ENCODE measurements at regions not wholly inside any gene's neighbourhood (a gene's known extent, or its start where the extent isn't known, plus 50 kb on each side); places are given as distances from the start of the nearest gene placed in this dataset.

DNA sequence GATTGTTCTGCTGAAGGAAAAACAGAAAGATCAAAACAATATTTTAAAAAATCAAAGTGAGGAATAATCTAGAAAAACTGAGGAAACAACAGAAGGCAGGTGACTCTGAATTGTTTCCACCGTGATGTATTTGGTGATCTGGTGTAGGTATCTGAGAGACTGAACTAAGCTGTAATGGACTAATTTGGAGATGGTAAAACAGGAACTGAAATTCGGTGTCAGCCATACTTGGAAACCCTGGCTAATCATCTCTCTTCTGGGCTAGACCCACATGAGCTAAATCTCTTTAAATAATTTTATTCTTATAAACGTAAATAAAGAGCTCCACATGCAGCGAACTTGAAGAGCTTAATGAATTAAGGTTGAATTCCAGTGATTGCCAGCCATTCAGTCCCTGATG lies 1226.1 kb downstream of the NCAM2 start:
- H3K36me3 ChIP-seq (ENCODE audit: low read depth): no peaks in the 10 kb centered on the region
- no peaks in the 10 kb centered on the region for H3K4me1 ChIP-seq (ENCODE audit: low read depth)
- ATAC-seq: no peak
- no peak for DNase-seq
- TF ChIP-seq CTCF (IDR thresholded peaks at IDR 0.05): no peak
- intact Hi-C loops (cut with DNase I, micrococcal nuclease): no loop called here
- H3K4me3 ChIP-seq: no peak overlapping the region
- H3K9me3 ChIP-seq: no peaks in the 10 kb centered on the region

DNA sequence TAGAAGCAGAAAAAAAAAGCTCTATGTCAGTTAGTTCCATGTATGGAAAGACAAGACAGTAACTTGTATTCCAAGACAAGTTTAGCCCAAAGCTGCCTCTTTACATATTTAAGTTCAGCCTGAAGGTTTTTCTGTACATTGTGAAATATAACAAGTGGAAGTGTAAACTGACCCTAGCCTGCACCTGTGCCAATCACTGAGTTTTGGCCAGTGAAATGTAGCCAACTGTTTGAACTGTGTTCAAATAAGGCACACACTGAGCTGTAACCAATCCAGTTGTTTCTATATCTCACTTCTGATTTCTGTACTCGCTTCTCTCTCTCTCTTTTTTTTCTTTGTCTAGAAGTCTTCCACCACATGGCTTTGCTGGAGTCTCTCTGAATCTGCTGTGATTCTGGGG lies 1227.1 kb downstream of the NCAM2 start:
- ATAC-seq: no peak

GRCh38 chr21:22231013-22231412 lies 1232.8 kb downstream of the NCAM2 start:
- DNase-seq: no peak
- no peak for TF ChIP-seq CTCF (IDR thresholded peaks at IDR 0.05)
- no peak overlapping the region for H3K4me3 ChIP-seq
- H3K36me3 ChIP-seq (ENCODE audit: low read depth): no peaks in the 10 kb centered on the region
- H3K9me3 ChIP-seq: no peaks in the 10 kb centered on the region
- intact Hi-C loops (cut with DNase I, micrococcal nuclease): no loop called here
- no peak for ATAC-seq
- no peaks in the 10 kb centered on the region for H3K4me1 ChIP-seq (ENCODE audit: low read depth)

More for the DNA sequence above, 1227.1 kb downstream of the NCAM2 start:
- no peak for DNase-seq
- Histone ChIP-seq H3K4me1 (ENCODE audit: low read depth) (no peaks in the 10 kb centered on the region), H3K9me3 (no peaks in the 10 kb centered on the region), H3K36me3 (ENCODE audit: low read depth) (no peaks in the 10 kb centered on the region), H3K4me3 (no peak overlapping the region)
- intact Hi-C loops (cut with DNase I, micrococcal nuclease): no loop called here
- no peak for TF ChIP-seq CTCF (IDR thresholded peaks at IDR 0.05)

- no peaks in the 10 kb centered on the region for H3K9me3 ChIP-seq
- no peak for TF ChIP-seq CTCF (IDR thresholded peaks at IDR 0.05)
- H3K4me3 ChIP-seq: no peak overlapping the region
- DNase-seq (no peak), ATAC-seq (no peak)
- H3K4me1 ChIP-seq (ENCODE audit: low read depth): no peaks in the 10 kb centered on the region
- H3K36me3 ChIP-seq (ENCODE audit: low read depth): no peaks in the 10 kb centered on the region
- intact Hi-C loops (cut with DNase I, micrococcal nuclease): no loop called here
Measured at GRCh38 chr21:22235866-22236590, 1237.8 kb downstream of the NCAM2 start.

GRCh38 chr21:22244516-22244915 lies 1246.3 kb downstream of the NCAM2 start:
- Histone ChIP-seq H3K36me3 (ENCODE audit: low read depth) (no peaks in the 10 kb centered on the region), H3K4me1 (ENCODE audit: low read depth) (no peaks in the 10 kb centered on the region), H3K9me3 (no peaks in the 10 kb centered on the region), H3K4me3 (no peak overlapping the region)
- no peak for DNase-seq
- TF ChIP-seq CTCF (IDR thresholded peaks at IDR 0.05): no peak
- intact Hi-C loops (cut with DNase I, micrococcal nuclease): no loop called here
- ATAC-seq: no peak

GRCh38 chr21:22250355-22250754 lies 1252.1 kb downstream of the NCAM2 start:
- Histone ChIP-seq H3K4me3 (no peak overlapping the region), H3K9me3 (no peaks in the 10 kb centered on the region), H3K4me1 (ENCODE audit: low read depth) (no peaks in the 10 kb centered on the region), H3K36me3 (ENCODE audit: low read depth) (no peaks in the 10 kb centered on the region)
- DNase-seq (no peak), ATAC-seq (no peak)
- intact Hi-C loops (cut with DNase I, micrococcal nuclease): no loop called here
- TF ChIP-seq CTCF (IDR thresholded peaks at IDR 0.05): no peak

All from mucosa of descending colon (tissue), 3 donors.